Rectal smooth muscle tissue (tissue), 1 donor: ENCODE measurements at regions not wholly inside any gene's neighbourhood (a gene's known extent, or its start where the extent isn't known, plus 50 kb on each side); places are given as distances from the start of the nearest gene placed in this dataset.
"Not testable (repeated sequence)": the region's sequence is repeated elsewhere in the genome, so short reads cannot be mapped to it uniquely, and the experiment has no call there.

Source experiments
- H3K27ac ChIP-seq: one replicate; pipeline ENCODE4 v1.7.0; 2013; ENCODE audit warnings: low read depth, low read length, inconsistent platforms
- H3K27me3 ChIP-seq: one replicate; pipeline ENCODE4 v1.7.0; 2013; ENCODE audit warnings: low read length; ENCODE audit not compliant: control insufficient read depth, insufficient read depth
- H3K36me3 ChIP-seq: one replicate; pipeline ENCODE4 v1.7.0; 2013; ENCODE audit warnings: low read length; ENCODE audit not compliant: control insufficient read depth, insufficient read depth
- H3K4me1 ChIP-seq: one replicate; pipeline ENCODE4 v1.7.0; 2013; ENCODE audit warnings: low read length; ENCODE audit not compliant: control insufficient read depth, insufficient read depth
- H3K4me3 ChIP-seq: one replicate; pipeline ENCODE4 v1.7.0; 2013; ENCODE audit warnings: low read length
- H3K9ac ChIP-seq: one replicate; pipeline ENCODE4 v1.7.0; 2013; ENCODE audit warnings: low read length

GRCh38 chr9:29233193-29233592 lies 1659.9 kb upstream of the C9orf72 start:
- Histone ChIP-seq H3K4me3 (no peak overlapping the region), H3K36me3 (no peaks in the 10 kb centered on the region), H3K27ac (no peak overlapping the region), H3K4me1 (no peaks in the 10 kb centered on the region), H3K27me3 (no peaks in the 10 kb centered on the region), H3K9ac (no peak overlapping the region)

GRCh38 chr9:29241320-29241719 lies 1668.0 kb upstream of the C9orf72 start:
- no peak overlapping the region for H3K9ac ChIP-seq
- H3K4me1 ChIP-seq: no peaks in the 10 kb centered on the region
- no peak overlapping the region for H3K27ac ChIP-seq
- H3K36me3 ChIP-seq: no peaks in the 10 kb centered on the region
- H3K4me3 ChIP-seq: no peak overlapping the region
- H3K27me3 ChIP-seq: no peaks in the 10 kb centered on the region

- no peak overlapping the region for H3K27ac ChIP-seq
- H3K27me3 ChIP-seq: no peaks in the 10 kb centered on the region
- H3K4me1 ChIP-seq: no peaks in the 10 kb centered on the region
- no peaks in the 10 kb centered on the region for H3K36me3 ChIP-seq
- H3K4me3 ChIP-seq: no peak overlapping the region
- H3K9ac ChIP-seq: no peak overlapping the region
Observed at GRCh38 chr9:29245351-29245750, 1672.1 kb upstream of the C9orf72 start.

- not testable (repeated sequence) for H3K9ac ChIP-seq, H3K36me3 ChIP-seq, H3K4me1 ChIP-seq, H3K27me3 ChIP-seq, H3K4me3 ChIP-seq, H3K27ac ChIP-seq
Observed at GRCh38 chr9:29270400-29270799, 1697.1 kb upstream of the C9orf72 start.

GRCh38 chr9:29282121-29282520 lies 1708.8 kb upstream of the C9orf72 start:
- Histone ChIP-seq H3K36me3 (no peaks in the 10 kb centered on the region), H3K4me3 (no peak overlapping the region), H3K27ac (no peak overlapping the region), H3K9ac (no peak overlapping the region), H3K27me3 (no peaks in the 10 kb centered on the region), H3K4me1 (no peaks in the 10 kb centered on the region)

GRCh38 chr9:29285818-29286217 lies 1712.5 kb upstream of the C9orf72 start:
- Histone ChIP-seq H3K4me1 (no peaks in the 10 kb centered on the region), H3K27ac (no peak overlapping the region), H3K4me3 (no peak overlapping the region), H3K36me3 (no peaks in the 10 kb centered on the region), H3K27me3 (no peaks in the 10 kb centered on the region), H3K9ac (no peak overlapping the region)

- H3K27ac ChIP-seq: no peak overlapping the region
- H3K27me3 ChIP-seq: no peaks in the 10 kb centered on the region
- no peak overlapping the region for H3K4me3 ChIP-seq
- H3K9ac ChIP-seq: no peak overlapping the region
- H3K36me3 ChIP-seq: no peaks in the 10 kb centered on the region
- no peaks in the 10 kb centered on the region for H3K4me1 ChIP-seq
Observed at GRCh38 chr9:29289365-29289764, 1716.1 kb upstream of the C9orf72 start.

GRCh38 chr9:29290516-29290915 lies 1717.2 kb upstream of the C9orf72 start:
- Histone ChIP-seq H3K27ac (no peak overlapping the region), H3K4me1 (no peaks in the 10 kb centered on the region), H3K36me3 (no peaks in the 10 kb centered on the region), H3K9ac (no peak overlapping the region), H3K27me3 (no peaks in the 10 kb centered on the region), H3K4me3 (no peak overlapping the region)

- H3K27me3 ChIP-seq: no peaks in the 10 kb centered on the region
- no peaks in the 10 kb centered on the region for H3K4me1 ChIP-seq
- H3K9ac ChIP-seq: no peak overlapping the region
- H3K4me3 ChIP-seq: no peak overlapping the region
- no peaks in the 10 kb centered on the region for H3K36me3 ChIP-seq
- H3K27ac ChIP-seq: no peak overlapping the region
Observed at GRCh38 chr9:29297592-29297991, 1724.3 kb upstream of the C9orf72 start.

GRCh38 chr9:29311221-29311620 lies 1737.9 kb upstream of the C9orf72 start:
- H3K27ac ChIP-seq: no peak overlapping the region

GRCh38 chr9:29312327-29312726 lies 1739.0 kb upstream of the C9orf72 start:
- Histone ChIP-seq H3K36me3 (no peaks in the 10 kb centered on the region), H3K27me3 (no peaks in the 10 kb centered on the region), H3K9ac (no peak overlapping the region)

More at GRCh38 chr9:29311221-29311620, 1737.9 kb upstream of the C9orf72 start:
- Histone ChIP-seq H3K27me3 (no peaks in the 10 kb centered on the region), H3K9ac (no peak overlapping the region), H3K4me1 (no peaks in the 10 kb centered on the region), H3K36me3 (no peaks in the 10 kb centered on the region), H3K4me3 (no peak overlapping the region)

GRCh38 chr9:29319736-29320513 lies 1746.6 kb upstream of the C9orf72 start:
- H3K4me3 ChIP-seq: no peak overlapping the region
- H3K36me3 ChIP-seq: no peaks in the 10 kb centered on the region
- no peaks in the 10 kb centered on the region for H3K4me1 ChIP-seq
- no peak overlapping the region for H3K27ac ChIP-seq
- no peak overlapping the region for H3K9ac ChIP-seq
- no peaks in the 10 kb centered on the region for H3K27me3 ChIP-seq

More at GRCh38 chr9:29312327-29312726, 1739.0 kb upstream of the C9orf72 start:
- H3K4me3 ChIP-seq: no peak overlapping the region
- H3K27ac ChIP-seq: no peak overlapping the region
- no peaks in the 10 kb centered on the region for H3K4me1 ChIP-seq

GRCh38 chr9:29322240-29322639 lies 1749.0 kb upstream of the C9orf72 start:
- Histone ChIP-seq H3K4me1 (no peaks in the 10 kb centered on the region), H3K9ac (no peak overlapping the region), H3K36me3 (no peaks in the 10 kb centered on the region), H3K4me3 (no peak overlapping the region), H3K27me3 (no peaks in the 10 kb centered on the region), H3K27ac (no peak overlapping the region)
